ENCODE measurements at regions not wholly inside any gene's neighbourhood (a gene's known extent, or its start where the extent isn't known, plus 50 kb on each side); places are given as distances from the start of the nearest gene placed in this dataset.

GRCh38 chr7:119515962-119516361 lies 757.0 kb upstream of the KCND2 start:
- BruUV-seq (replicated peaks): no TSS peak
- TF ChIP-seq CTCF (conservative IDR thresholded peaks at IDR 0.05; ENCODE audit: low read depth, low read length) (no peak), EZH2 (IDR thresholded peaks at IDR 0.05; ENCODE audit: borderline replicate concordance, low read depth, low read length, poor library complexity, severe bottlenecking) (no peak)
- peaks cover 4% of the 10 kb centered on the region for H3K9me3 ChIP-seq (ENCODE audit: low read depth, low read length, poor library complexity, severe bottlenecking)
- H3K27ac ChIP-seq (ENCODE audit: low read depth, low read length, poor library complexity, severe bottlenecking): no peak overlapping the region
- H3K4me1 ChIP-seq (ENCODE audit: insufficient read depth, low read length, poor library complexity, severe bottlenecking): no peaks in the 10 kb centered on the region
- ChIA-PET POLR2A (ENCODE audit: low non-redundant PET) (no interaction called here), CTCF (no interaction called here)
- no peaks in the 10 kb centered on the region for H3K27me3 ChIP-seq (replicated peaks; ENCODE audit: insufficient read depth, low read depth, low read length, poor library complexity)
- no peak for DNase-seq (ENCODE audit: low spot score)
- no peak overlapping the region for H3K4me3 ChIP-seq (ENCODE audit: low read depth, low read length, poor library complexity, severe bottlenecking)
- intact Hi-C loops (cut with micrococcal nuclease; ENCODE audit: unreplicated experiment): no loop called here
- H3K36me3 ChIP-seq (ENCODE audit: insufficient read depth, low read length, poor library complexity, severe bottlenecking): no peaks in the 10 kb centered on the region

DNA sequence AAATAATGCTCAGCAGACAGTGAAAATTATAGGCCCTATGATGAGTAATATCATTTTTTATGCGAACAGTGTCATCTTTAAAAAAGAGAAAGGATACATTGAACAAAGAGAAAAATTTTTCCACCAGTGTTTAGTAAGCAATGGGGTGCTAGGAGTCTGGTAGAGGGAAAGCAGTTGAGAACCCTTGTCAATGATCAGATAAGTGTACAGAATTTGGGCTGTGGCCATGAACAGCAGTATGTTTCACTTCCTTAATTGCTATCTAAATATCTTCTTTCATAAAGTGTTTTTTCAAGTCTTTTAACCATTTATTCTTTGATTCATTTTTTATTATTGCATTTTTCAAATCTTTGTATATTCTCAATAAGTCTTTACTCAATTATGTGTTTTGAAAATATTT lies 750.7 kb upstream of the KCND2 start:
- BruUV-seq (replicated peaks): no TSS peak
- POLR2A ChIA-PET (ENCODE audit: low non-redundant PET): no interaction called here
- intact Hi-C loops (cut with micrococcal nuclease; ENCODE audit: unreplicated experiment): no loop called here

GRCh38 chr7:119522698-119523097 lies 750.3 kb upstream of the KCND2 start:
- Histone ChIP-seq H3K4me3 (ENCODE audit: low read depth, low read length, poor library complexity, severe bottlenecking) (no peak overlapping the region), H3K4me1 (ENCODE audit: insufficient read depth, low read length, poor library complexity, severe bottlenecking) (no peaks in the 10 kb centered on the region), H3K27ac (ENCODE audit: low read depth, low read length, poor library complexity, severe bottlenecking) (no peak overlapping the region), H3K27me3 (replicated peaks; ENCODE audit: insufficient read depth, low read depth, low read length, poor library complexity) (no peaks in the 10 kb centered on the region), H3K36me3 (ENCODE audit: insufficient read depth, low read length, poor library complexity, severe bottlenecking) (no peaks in the 10 kb centered on the region), H3K9me3 (ENCODE audit: low read depth, low read length, poor library complexity, severe bottlenecking) (no peaks in the 10 kb centered on the region)
- POLR2A ChIA-PET (ENCODE audit: low non-redundant PET): no interaction called here
- CTCF ChIA-PET: no interaction called here
- no TSS peak for BruUV-seq (replicated peaks)
- no peak for DNase-seq (ENCODE audit: low spot score)
- no peak for TF ChIP-seq EZH2 (IDR thresholded peaks at IDR 0.05; ENCODE audit: borderline replicate concordance, low read depth, low read length, poor library complexity, severe bottlenecking)
- no peak for TF ChIP-seq CTCF (conservative IDR thresholded peaks at IDR 0.05; ENCODE audit: low read depth, low read length)
- intact Hi-C loops (cut with micrococcal nuclease; ENCODE audit: unreplicated experiment): no loop called here

More for the DNA sequence above, 750.7 kb upstream of the KCND2 start:
- CTCF ChIA-PET: no interaction called here
- Histone ChIP-seq H3K9me3 (ENCODE audit: low read depth, low read length, poor library complexity, severe bottlenecking) (no peaks in the 10 kb centered on the region), H3K4me1 (ENCODE audit: insufficient read depth, low read length, poor library complexity, severe bottlenecking) (no peaks in the 10 kb centered on the region), H3K27me3 (replicated peaks; ENCODE audit: insufficient read depth, low read depth, low read length, poor library complexity) (no peaks in the 10 kb centered on the region), H3K27ac (ENCODE audit: low read depth, low read length, poor library complexity, severe bottlenecking) (no peak overlapping the region), H3K4me3 (ENCODE audit: low read depth, low read length, poor library complexity, severe bottlenecking) (no peak overlapping the region), H3K36me3 (ENCODE audit: insufficient read depth, low read length, poor library complexity, severe bottlenecking) (no peaks in the 10 kb centered on the region)
- TF ChIP-seq EZH2 (IDR thresholded peaks at IDR 0.05; ENCODE audit: borderline replicate concordance, low read depth, low read length, poor library complexity, severe bottlenecking) (no peak), CTCF (conservative IDR thresholded peaks at IDR 0.05; ENCODE audit: low read depth, low read length) (no peak)
- DNase-seq (ENCODE audit: low spot score): no peak

Measured in A673 (cell line).